H1 (cell line): ENCODE measurements at regions not wholly inside any gene's neighbourhood (a gene's known extent, or its start where the extent isn't known, plus 50 kb on each side); places are given as distances from the start of the nearest gene placed in this dataset.

Experiments
- CTCF ChIA-PET: fragments of 300-600 bp; sonication (Branson Sonifier 250); formaldehyde crosslinking; loops from one replicate; lab custom pipeline; 2021; ENCODE audit not compliant: partially characterized antibody; lab: Charles Lee
- POLR2A ChIA-PET: fragments of 300-600 bp; sonication (Branson Sonifier 250); formaldehyde crosslinking; loops from one replicate; lab custom pipeline; 2021; ENCODE audit warnings: inconsistent platforms; ENCODE audit not compliant: partially characterized antibody; lab: Charles Lee
- DNase-seq, 2 experiments: peaks; one replicate each; pipeline versions ENCODE4 v3.0.0 to v3.0.0-alpha.2; 2010 to 2022; ENCODE audit warnings: low spot score in 2 of 2, low read depth in 1 of 2, mixed read lengths in 1 of 2
- FAIRE-seq: peaks from 2 replicates; lab custom pipeline; 2011; peaks lifted over from hg19 to GRCh38; lab: Jason Lieb, UNC
- H2AFZ ChIP-seq: 2 replicates; pipeline ENCODE4 v1.8.1; 2012; ENCODE audit warnings: low read length, inconsistent platforms
- H2AK5ac ChIP-seq: 2 replicates; pipeline ENCODE4 v1.6.1; 2013; ENCODE audit warnings: low read depth, low read length
- H2BK120ac ChIP-seq: replicated peaks from 2 replicates; pipeline ENCODE3; 2013; ENCODE audit warnings: low read depth, low read length, inconsistent platforms
- H2BK12ac ChIP-seq: 2 replicates; pipeline ENCODE4 v1.6.1; 2013; ENCODE audit warnings: low read depth, low read length
- H2BK15ac ChIP-seq: 2 replicates; pipeline ENCODE4 v1.6.1; 2013; ENCODE audit warnings: low read length
- H2BK20ac ChIP-seq: 2 replicates; pipeline ENCODE4 v1.6.1; 2013; ENCODE audit warnings: low read length
- H2BK5ac ChIP-seq: 2 replicates; pipeline ENCODE4 v1.6.1; 2013; ENCODE audit warnings: low read depth, low read length
- H3K14ac ChIP-seq: 2 replicates; pipeline ENCODE4 v1.6.1; 2013; ENCODE audit warnings: inconsistent platforms; ENCODE audit not compliant: insufficient read length
- H3K18ac ChIP-seq: 2 replicates; pipeline ENCODE4 v1.6.1; 2013; ENCODE audit warnings: low read length; ENCODE audit errors: extremely low read depth
- H3K23ac ChIP-seq: 2 replicates; pipeline ENCODE4 v1.6.1; 2013; ENCODE audit warnings: inconsistent platforms; ENCODE audit not compliant: insufficient read length
- H3K23me2 ChIP-seq: 2 replicates; pipeline ENCODE4 v1.6.1; 2013; ENCODE audit warnings: low read depth, low read length
- H3K27ac ChIP-seq: 2 replicates; pipeline ENCODE4 v1.6.1; 2011; ENCODE audit warnings: low read depth, low read length, inconsistent platforms
- H3K27me3 ChIP-seq, 4 experiments: replicated peaks in 1 of 4; 1 replicate in 1 of 4; 2 replicates in 3 of 4; pipeline versions ENCODE4 v1.6.1 to v1.8.1; 2011 to 2013; ENCODE audit warnings: low read length in 3 of 4, mild to moderate bottlenecking in 3 of 4, inconsistent platforms in 2 of 4, mixed read lengths in 2 of 4, moderate library complexity in 1 of 4; ENCODE audit not compliant: control insufficient read depth in 3 of 4, insufficient read depth in 3 of 4; ENCODE audit errors: extremely low read depth in 1 of 4
- H3K36me3 ChIP-seq, 4 experiments: 2 replicates each; pipeline versions ENCODE4 v1.6.1 to v1.8.1; 2011 to 2013; ENCODE audit warnings: mild to moderate bottlenecking in 4 of 4, low read length in 3 of 4, moderate library complexity in 2 of 4, control low read depth in 1 of 4, inconsistent platforms in 1 of 4; ENCODE audit not compliant: insufficient read depth in 4 of 4, control insufficient read depth in 2 of 4
- H3K4ac ChIP-seq: replicated peaks from 2 replicates; pipeline ENCODE3; 2013; ENCODE audit warnings: low read length, low read depth, mixed read lengths, inconsistent platforms; ENCODE audit not compliant: insufficient read length
- H3K4me1 ChIP-seq, 4 experiments: replicated peaks in 1 of 4; 1 replicate in 1 of 4; 2 replicates in 3 of 4; pipeline versions ENCODE4 v1.6.1 to v1.8.1; 2011 to 2013; ENCODE audit warnings: low read length in 3 of 4, inconsistent platforms in 2 of 4, mixed read lengths in 1 of 4; ENCODE audit not compliant: insufficient read depth in 4 of 4, control insufficient read depth in 3 of 4
- H3K4me2 ChIP-seq, 2 experiments: 2 replicates each; pipeline versions ENCODE4 v1.6.1 to v1.8.1; 2011 to 2013; ENCODE audit warnings: low read depth in 2 of 2, low read length in 2 of 2, control low read depth in 1 of 2, inconsistent platforms in 1 of 2, mild to moderate bottlenecking in 1 of 2; ENCODE audit not compliant: insufficient read depth in 1 of 2
- H3K4me3 ChIP-seq, 4 experiments: fragments of 200-600, 300-600 bp in 1 of 4; sonication (generic), shearing (Covaris generic), sonication (Bioruptor Twin) in 1 of 4; 2 replicates each; pipeline versions ENCODE4 v1.5.1 to v1.8.1; 2011 to 2016; ENCODE audit warnings: low read length in 4 of 4, low read depth in 3 of 4, control low read depth in 2 of 4, inconsistent platforms in 2 of 4, mild to moderate bottlenecking in 2 of 4, mixed read lengths in 1 of 4, moderate library complexity in 1 of 4; ENCODE audit not compliant: insufficient read depth in 2 of 4; ENCODE audit errors: extremely low read depth in 1 of 4
- H3K56ac ChIP-seq: replicated peaks from 2 replicates; pipeline ENCODE3; 2013; ENCODE audit warnings: low read depth, mild to moderate bottlenecking, mixed read lengths, low read length, inconsistent platforms; ENCODE audit not compliant: insufficient read length
- H3K79me1 ChIP-seq: 2 replicates; pipeline ENCODE4 v1.6.1; 2013; ENCODE audit warnings: low read depth, low read length, control low read depth
- H3K79me2 ChIP-seq, 2 experiments: 2 replicates each; pipeline versions ENCODE4 v1.6.1 to v1.8.1; 2012 to 2013; ENCODE audit warnings: low read length in 2 of 2, mild to moderate bottlenecking in 2 of 2, inconsistent platforms in 1 of 2; ENCODE audit not compliant: insufficient read depth in 2 of 2, control insufficient read depth in 1 of 2
- H3K9ac ChIP-seq, 4 experiments: replicated peaks in 1 of 4; 1 replicate in 1 of 4; 2 replicates in 3 of 4; pipeline versions ENCODE4 v1.6.1 to v1.8.1; 2011 to 2013; ENCODE audit warnings: low read depth in 3 of 4, low read length in 3 of 4, control low read depth in 2 of 4, mild to moderate bottlenecking in 2 of 4, moderate library complexity in 2 of 4, inconsistent platforms in 1 of 4; ENCODE audit errors: extremely low read depth in 1 of 4
- H3K9me3 ChIP-seq, 2 experiments: 2 replicates each; pipeline versions ENCODE4 v1.6.1 to v1.8.1; 2012 to 2013; ENCODE audit warnings: mild to moderate bottlenecking in 2 of 2, moderate library complexity in 2 of 2, control low read depth in 1 of 2, inconsistent platforms in 1 of 2, low read depth in 1 of 2, low read length in 1 of 2, mixed read lengths in 1 of 2; ENCODE audit not compliant: insufficient read depth in 2 of 2
- H4K20me1 ChIP-seq, 2 experiments: replicated peaks in 1 of 2; 2 replicates each; pipeline versions ENCODE3 to v1.8.1; 2011 to 2013; ENCODE audit warnings: inconsistent platforms in 2 of 2, low read length in 2 of 2, mild to moderate bottlenecking in 1 of 2; ENCODE audit not compliant: insufficient read depth in 2 of 2, control insufficient read depth in 1 of 2
- H4K5ac ChIP-seq: 2 replicates; pipeline ENCODE4 v1.6.1; 2013; ENCODE audit warnings: low read length, low read depth, mixed read lengths, inconsistent platforms; ENCODE audit not compliant: insufficient read length
- H4K8ac ChIP-seq: 2 replicates; pipeline ENCODE4 v1.8.0; 2013; ENCODE audit warnings: mild to moderate bottlenecking, moderate library complexity, low read length, inconsistent platforms; ENCODE audit not compliant: insufficient read depth; ENCODE audit errors: extremely low read depth
- H4K91ac ChIP-seq: replicated peaks from 2 replicates; pipeline ENCODE3; 2013; ENCODE audit warnings: low read length, mixed read lengths, inconsistent platforms; ENCODE audit not compliant: insufficient read length
- CBX8 ChIP-seq: fragments of 300-800, 300-1000 bp; sonication (generic); IDR thresholded peaks from 2 replicates; pipeline ENCODE4 v1.7.1; 2016; ENCODE audit warnings: low read depth, low read length, borderline replicate concordance
- TAF7 ChIP-seq: optimal IDR thresholded peaks from 2 replicates; pipeline ENCODE3; 2011; ENCODE audit warnings: low read depth, mild to moderate bottlenecking, inconsistent platforms, low read length, moderate library complexity, borderline replicate concordance
- WGBS, 2 experiments: shearing (Covaris generic) in 1 of 2; methylation state at CpG; one replicate each; pipeline versions ENCODE4 v1.1.6 to v1.1.7; 2013 to 2015; ENCODE audit warnings: low lambda C conversion rate in 2 of 2, mixed read lengths in 2 of 2, inconsistent platforms in 1 of 2, low coverage in 1 of 2, missing lambda C conversion rate in 1 of 2; ENCODE audit not compliant: insufficient replicate concordance in 2 of 2, insufficient coverage in 1 of 2, insufficient read length in 1 of 2; ENCODE audit errors: extremely low coverage in 1 of 2, missing lambda C conversion rate in 1 of 2; 5-methylcytosine and 5-hydroxymethylcytosine counted together
- TF ChIP-seq, protein P1 (sequence below), 3 experiments: IDR thresholded peaks; 1 replicate in 2 of 3; 2 replicates in 1 of 3; pipeline versions ENCODE4 v1.5.1 to v1.6.1; 2011; ENCODE audit warnings: low read length in 3 of 3, mild to moderate bottlenecking in 3 of 3, inconsistent platforms in 2 of 3, low read depth in 1 of 3, moderate library complexity in 1 of 3; ENCODE audit not compliant: insufficient read depth in 1 of 3; ENCODE audit errors: control extremely low read depth in 1 of 3

- Histone ChIP-seq H3K23ac (no peak overlapping the region), H3K27me3 (no peaks in the 10 kb centered on the region), H2BK5ac (no peak overlapping the region), H2AFZ (no peak overlapping the region), H3K79me2 (no peaks in the 10 kb centered on the region), H3K14ac (no peak overlapping the region), H3K4me1 (peaks cover 0 to 4% (median under 1%) of the 10 kb centered on the region in 4 experiments; a peak in 1 of 7 replicates), H3K4me2 (peak overlapping the region; percentile 17 to 20; a peak in 1 of 4 replicates), H4K5ac (no peak overlapping the region), H2BK15ac (no peak overlapping the region), H2AK5ac (no peak overlapping the region), H3K36me3 (no peaks in the 10 kb centered on the region), H2BK12ac (no peak overlapping the region), H3K56ac (no peak overlapping the region), H2BK120ac (no peak overlapping the region), H4K20me1 (no peaks in the 10 kb centered on the region), H4K8ac (no peak overlapping the region), H3K9ac (no peak overlapping the region), H3K9me3 (no peaks in the 10 kb centered on the region), H3K79me1 (no peaks in the 10 kb centered on the region), H4K91ac (no peak overlapping the region), H2BK20ac (no peak overlapping the region), H3K18ac (no peak overlapping the region), H3K4ac (no peak overlapping the region), H3K23me2 (no peaks in the 10 kb centered on the region), H3K27ac (no peak overlapping the region), H3K4me3 (no peak overlapping the region)
- 41% methylated on average over 2 of the region's 2 CpGs; no CpG with 5 or more reads in 1 of the 2 experiments for WGBS, 2 experiments
- ChIA-PET CTCF (interaction anchor here (0.9 kb wide), 1 partner anchor 11 kb away, joined by 3 read pairs; no protein-coding TSS in a partner anchor), POLR2A (no interaction called here)
- DNase-seq: no peak
- no peak for FAIRE-seq
- no peak for TF ChIP-seq CBX8
- TF ChIP-seq TAF7: no peak
- TF ChIP-seq, protein P1, sequence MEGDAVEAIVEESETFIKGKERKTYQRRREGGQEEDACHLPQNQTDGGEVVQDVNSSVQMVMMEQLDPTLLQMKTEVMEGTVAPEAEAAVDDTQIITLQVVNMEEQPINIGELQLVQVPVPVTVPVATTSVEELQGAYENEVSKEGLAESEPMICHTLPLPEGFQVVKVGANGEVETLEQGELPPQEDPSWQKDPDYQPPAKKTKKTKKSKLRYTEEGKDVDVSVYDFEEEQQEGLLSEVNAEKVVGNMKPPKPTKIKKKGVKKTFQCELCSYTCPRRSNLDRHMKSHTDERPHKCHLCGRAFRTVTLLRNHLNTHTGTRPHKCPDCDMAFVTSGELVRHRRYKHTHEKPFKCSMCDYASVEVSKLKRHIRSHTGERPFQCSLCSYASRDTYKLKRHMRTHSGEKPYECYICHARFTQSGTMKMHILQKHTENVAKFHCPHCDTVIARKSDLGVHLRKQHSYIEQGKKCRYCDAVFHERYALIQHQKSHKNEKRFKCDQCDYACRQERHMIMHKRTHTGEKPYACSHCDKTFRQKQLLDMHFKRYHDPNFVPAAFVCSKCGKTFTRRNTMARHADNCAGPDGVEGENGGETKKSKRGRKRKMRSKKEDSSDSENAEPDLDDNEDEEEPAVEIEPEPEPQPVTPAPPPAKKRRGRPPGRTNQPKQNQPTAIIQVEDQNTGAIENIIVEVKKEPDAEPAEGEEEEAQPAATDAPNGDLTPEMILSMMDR (IDR thresholded peaks at IDR 0.05; ENCODE audit: control extremely low read depth in 1 of 3, insufficient read depth in 1 of 3, low read depth in 1 of 3, low read length in 3 of 3): no peak
These were observed 62.2 kb upstream of the LMO3 start for GRCh38 chr12:16668198-16668597.
